PC-3 (cell line): ENCODE measurements at regions not wholly inside any gene's neighbourhood (a gene's known extent, or its start where the extent isn't known, plus 50 kb on each side); places are given as distances from the start of the nearest gene placed in this dataset.

Experiments used
- ATAC-seq: fragments of 200-7000 bp; cut with Tn5 transposase; 2 replicates; pipeline ENCODE4 v1.9.1; 2020; ENCODE audit warnings: mild to moderate bottlenecking, moderate library complexity
- BruUV-seq: library from RNA; stranded (reverse); fragments of 400-500 nt; replicated peaks from 2 replicates; lab custom pipeline; 2021; lab: Mats Ljungman, UMichigan
- CTCF ChIA-PET: fragments of 300-600 bp; sonication (Branson Sonifier 250); formaldehyde crosslinking; loops from one replicate; lab custom pipeline; 2022; ENCODE audit warnings: antibody characterized with exemption; lab: Charles Lee
- POLR2A ChIA-PET: fragments of 300-600 bp; sonication (Branson Sonifier 250); formaldehyde crosslinking; loops from one replicate; lab custom pipeline; 2022; ENCODE audit warnings: antibody characterized with exemption; ENCODE audit not compliant: unreplicated experiment; lab: Charles Lee
- DNase-seq: peaks from one replicate; pipeline ENCODE4 v3.0.0-alpha.2; 2015
- H2AFZ ChIP-seq: fragments of 300-600 bp; sonication (generic); 2 replicates; pipeline ENCODE4 v1.6.0; 2016; ENCODE audit warnings: antibody characterized with exemption, low read length
- H3F3A ChIP-seq: fragments of 300-600 bp; sonication (generic); one replicate; pipeline ENCODE4 v1.6.0; 2017; ENCODE audit warnings: antibody characterized with exemption, low read length, control low read depth, mild to moderate bottlenecking; ENCODE audit not compliant: unreplicated experiment
- H3K27ac ChIP-seq: fragments of 300-600 bp; sonication (generic); 2 replicates; pipeline ENCODE4 v1.5.1; 2016; ENCODE audit warnings: mild to moderate bottlenecking, low read length
- H3K27me3 ChIP-seq: fragments of 300-600 bp; sonication (generic); 2 replicates; pipeline ENCODE4 v1.6.1; 2016; ENCODE audit warnings: low read length, mixed read lengths
- H3K36me3 ChIP-seq: fragments of 300-600 bp; sonication (generic); 2 replicates; pipeline ENCODE4 v1.6.1; 2016; ENCODE audit warnings: low read depth, mixed run types, low read length, mixed read lengths
- H3K4me1 ChIP-seq: fragments of 300-600 bp; sonication (generic); 2 replicates; pipeline ENCODE4 v1.5.1; 2016; ENCODE audit warnings: low read length; ENCODE audit not compliant: insufficient read depth
- H3K4me2 ChIP-seq: fragments of 300-600 bp; sonication (generic); 2 replicates; pipeline ENCODE4 v1.6.0; 2016; ENCODE audit warnings: low read length
- H3K4me3 ChIP-seq: fragments of 300-600 bp; sonication (generic); 2 replicates; pipeline ENCODE4 v1.5.1; 2016; ENCODE audit warnings: mild to moderate bottlenecking, low read length, mixed read lengths
- H3K79me2 ChIP-seq: fragments of 300-600 bp; sonication (generic); 2 replicates; pipeline ENCODE4 v1.6.1; 2017; ENCODE audit warnings: low read length, mixed read lengths
- H3K9ac ChIP-seq: fragments of 300-600 bp; sonication (generic); 2 replicates; pipeline ENCODE4 v1.6.0; 2016; ENCODE audit warnings: mild to moderate bottlenecking, low read length
- H3K9me2 ChIP-seq: fragments of 300-600 bp; sonication (generic); replicated peaks from 2 replicates; pipeline ENCODE4 v1.6.1; 2016; ENCODE audit warnings: mixed run types, low read length, mixed read lengths
- H3K9me3 ChIP-seq: fragments of 300-600 bp; sonication (generic); 2 replicates; pipeline ENCODE4 v1.6.1; 2016; ENCODE audit warnings: low read length, mixed read lengths
- H4K20me1 ChIP-seq: fragments of 300-600 bp; sonication (generic); 2 replicates; pipeline ENCODE4 v1.6.1; 2016; ENCODE audit warnings: low read length, mixed read lengths
- CTCF ChIP-seq: fragments of 300-600 bp; sonication (generic); conservative IDR thresholded peaks from 2 replicates; pipeline ENCODE4 v1.5.1; 2017; ENCODE audit warnings: antibody characterized with exemption, low read depth, mild to moderate bottlenecking, low read length
- EZH2 ChIP-seq: fragments of 300-600 bp; sonication (generic); IDR thresholded peaks from one replicate; pipeline ENCODE4 v1.6.1; 2017; ENCODE audit warnings: antibody characterized with exemption, mild to moderate bottlenecking, low read length; ENCODE audit not compliant: unreplicated experiment
- EZH2phosphoT487 ChIP-seq: fragments of 300-600 bp; sonication (generic); IDR thresholded peaks from 2 replicates; pipeline ENCODE4 v1.6.1; 2018; ENCODE audit warnings: mild to moderate bottlenecking, antibody characterized with exemption, low read length, borderline replicate concordance
- intact Hi-C: fragments of 100-400 bp; cut with micrococcal nuclease; formaldehyde crosslinking; loops from 2 replicates; pipeline ENCODE4 v1.9.0; 2023

- no peaks in the 10 kb centered on the region for H3K27me3 ChIP-seq
- no peaks in the 10 kb centered on the region for H3K36me3 ChIP-seq
- no peaks in the 10 kb centered on the region for H3K79me2 ChIP-seq
- no peak overlapping the region for H3K9ac ChIP-seq
- BruUV-seq = no TSS peak
- DNase-seq (no peak), ATAC-seq (no peak)
- POLR2A ChIA-PET = no interaction called here
- no peak overlapping the region for H2AFZ ChIP-seq
- no peaks in the 10 kb centered on the region for H4K20me1 ChIP-seq
- H3K4me3 ChIP-seq = no peak overlapping the region
- H3K9me3 ChIP-seq = no peaks in the 10 kb centered on the region
- CTCF ChIA-PET = no interaction called here
- H3F3A ChIP-seq = no peaks in the 10 kb centered on the region
- no peak overlapping the region for H3K27ac ChIP-seq
- no peaks in the 10 kb centered on the region for H3K4me1 ChIP-seq
- H3K4me2 ChIP-seq = no peak overlapping the region
- intact Hi-C loops = no loop called here
- H3K9me2 ChIP-seq = no peaks in the 10 kb centered on the region
- TF ChIP-seq CTCF (no peak), EZH2phosphoT487 (no peak), EZH2 (no peak)
Measured at GRCh38 chr1:79226963-79227362, 220.4 kb upstream of the ADGRL4 start.

GRCh38 chr1:79224537-79224936 is 218.0 kb upstream of the ADGRL4 start:
- Histone ChIP-seq H3K27me3 (no peaks in the 10 kb centered on the region), H3K4me2 (no peak overlapping the region), H3K9me3 (0 out of 2 replicates have a peak, but pooled peaks cover 7% of the 10 kb centered on the region), H3K27ac (no peak overlapping the region), H3K9ac (no peak overlapping the region), H3K9me2 (no peaks in the 10 kb centered on the region), H3K79me2 (no peaks in the 10 kb centered on the region), H3K4me1 (no peaks in the 10 kb centered on the region), H3F3A (no peaks in the 10 kb centered on the region), H3K36me3 (no peaks in the 10 kb centered on the region), H2AFZ (no peak overlapping the region), H4K20me1 (no peaks in the 10 kb centered on the region), H3K4me3 (no peak overlapping the region)
- no peak for DNase-seq
- intact Hi-C loops = no loop called here
- POLR2A ChIA-PET = no interaction called here
- ATAC-seq = no peak
- TF ChIP-seq EZH2 = no peak
- TF ChIP-seq CTCF = no peak
- TF ChIP-seq EZH2phosphoT487 = no peak
- no TSS peak for BruUV-seq
- CTCF ChIA-PET = no interaction called here

- no peak overlapping the region for H3K4me2 ChIP-seq
- no peaks in the 10 kb centered on the region for H3K36me3 ChIP-seq
- ATAC-seq = no peak
- no peaks in the 10 kb centered on the region for H3F3A ChIP-seq
- CTCF ChIA-PET = no interaction called here
- no peak overlapping the region for H2AFZ ChIP-seq
- H3K79me2 ChIP-seq = no peaks in the 10 kb centered on the region
- H3K9ac ChIP-seq = no peak overlapping the region
- TF ChIP-seq EZH2phosphoT487 = no peak
- no peak for TF ChIP-seq CTCF
- TF ChIP-seq EZH2 = no peak
- BruUV-seq = no TSS peak
- H4K20me1 ChIP-seq = no peaks in the 10 kb centered on the region
- no peak overlapping the region for H3K4me3 ChIP-seq
- DNase-seq = no peak
- H3K9me3 ChIP-seq = 0 out of 2 replicates have a peak, but pooled peaks cover 7% of the 10 kb centered on the region
- H3K4me1 ChIP-seq = peaks cover 3% of the 10 kb centered on the region
- H3K9me2 ChIP-seq = no peaks in the 10 kb centered on the region
- H3K27ac ChIP-seq = no peak overlapping the region
- intact Hi-C loops = no loop called here
- H3K27me3 ChIP-seq = no peaks in the 10 kb centered on the region
- POLR2A ChIA-PET = no interaction called here
Measured at GRCh38 chr1:79220509-79220908, 214.0 kb upstream of the ADGRL4 start.
